MM.1S (cell line): ENCODE measurements at regions not wholly inside any gene's neighbourhood (a gene's known extent, or its start where the extent isn't known, plus 50 kb on each side); places are given as distances from the start of the nearest gene placed in this dataset.

ENCODE experiments used
- DNase-seq: peaks from one replicate; pipeline ENCODE4 v3.0.0-alpha.2; 2015
- H2AFZ ChIP-seq: fragments of 300-600 bp; sonication (generic); 2 replicates; pipeline ENCODE4 v1.6.0; 2016; ENCODE audit warnings: antibody characterized with exemption, low read length
- H3F3A ChIP-seq: fragments of 300-600 bp; sonication (generic); 2 replicates; pipeline ENCODE4 v1.6.1; 2016; ENCODE audit warnings: mild to moderate bottlenecking, antibody characterized with exemption, low read length, moderate library complexity, mixed read lengths; ENCODE audit not compliant: insufficient read depth
- H3K27ac ChIP-seq: fragments of 300-600 bp; sonication (generic); 2 replicates; pipeline ENCODE4 v1.5.1; 2016; ENCODE audit warnings: mild to moderate bottlenecking, low read length
- H3K27me3 ChIP-seq: fragments of 300-600 bp; sonication (generic); replicated peaks from 2 replicates; pipeline ENCODE4 v1.6.0; 2016; ENCODE audit warnings: low read length; ENCODE audit not compliant: insufficient read depth
- H3K36me3 ChIP-seq: fragments of 300-600 bp; sonication (generic); replicated peaks from 2 replicates; pipeline ENCODE4 v1.6.1; 2016; ENCODE audit warnings: mild to moderate bottlenecking, low read length, mixed read lengths; ENCODE audit not compliant: insufficient read depth
- H3K4me1 ChIP-seq: fragments of 300-600 bp; sonication (generic); 2 replicates; pipeline ENCODE4 v1.6.1; 2016; ENCODE audit warnings: low read length, mixed read lengths
- H3K4me2 ChIP-seq: fragments of 300-600 bp; sonication (generic); 2 replicates; pipeline ENCODE4 v1.6.0; 2016; ENCODE audit warnings: low read depth, low read length
- H3K4me3 ChIP-seq: fragments of 300-600 bp; sonication (generic); 2 replicates; pipeline ENCODE4 v1.5.1; 2016; ENCODE audit warnings: low read length, mixed read lengths
- H3K79me2 ChIP-seq: fragments of 300-600 bp; sonication (generic); 2 replicates; pipeline ENCODE4 v1.6.1; 2016; ENCODE audit warnings: mixed run types, low read length, mixed read lengths
- H3K9ac ChIP-seq: fragments of 300-600 bp; sonication (generic); 2 replicates; pipeline ENCODE4 v1.6.1; 2016; ENCODE audit warnings: low read length, mixed read lengths
- H3K9me2 ChIP-seq: fragments of 300-600 bp; sonication (generic); replicated peaks from 2 replicates; pipeline ENCODE4 v1.6.1; 2016; ENCODE audit warnings: mild to moderate bottlenecking, low read length, mixed read lengths; ENCODE audit not compliant: insufficient read depth
- H3K9me3 ChIP-seq: fragments of 300-600 bp; sonication (generic); replicated peaks from 2 replicates; pipeline ENCODE4 v1.6.1; 2016; ENCODE audit warnings: mild to moderate bottlenecking, low read length, mixed read lengths; ENCODE audit not compliant: insufficient read depth
- H4K20me1 ChIP-seq: fragments of 300-600 bp; sonication (generic); 2 replicates; pipeline ENCODE4 v1.6.1; 2016; ENCODE audit warnings: mild to moderate bottlenecking, low read length, moderate library complexity, mixed read lengths; ENCODE audit not compliant: insufficient read depth
- CTCF ChIP-seq: fragments of 300-600 bp; sonication (generic); IDR thresholded peaks from 2 replicates; pipeline ENCODE4 v1.5.1; 2016; ENCODE audit warnings: antibody characterized with exemption, low read length, mixed read lengths
- EZH2 ChIP-seq: fragments of 300-600 bp; sonication (generic); optimal IDR thresholded peaks from 2 replicates; pipeline ENCODE3; 2017; ENCODE audit warnings: low read depth, mild to moderate bottlenecking, antibody characterized with exemption, low read length, mixed read lengths
- EZH2phosphoT487 ChIP-seq: fragments of 300-600 bp; sonication (generic); IDR thresholded peaks from 2 replicates; pipeline ENCODE4 v1.6.1; 2018; ENCODE audit warnings: antibody characterized with exemption, low read length

GRCh38 chr9:107557236-107557990, 67.8 kb upstream of the KLF4 start:
- no peak overlapping the region for H3K9ac ChIP-seq
- no peak overlapping the region for H3K4me2 ChIP-seq
- no peaks in the 10 kb centered on the region for H3K79me2 ChIP-seq
- TF ChIP-seq CTCF (no peak), EZH2 (no peak), EZH2phosphoT487 (no peak)
- no peak overlapping the region for H3K27ac ChIP-seq
- H3K4me1 ChIP-seq, result no peaks in the 10 kb centered on the region
- no peaks in the 10 kb centered on the region for H3K27me3 ChIP-seq
- H3K4me3 ChIP-seq, result no peak overlapping the region
- H3K36me3 ChIP-seq, result no peaks in the 10 kb centered on the region
- H4K20me1 ChIP-seq, result no peaks in the 10 kb centered on the region
- no peak overlapping the region for H2AFZ ChIP-seq
- H3F3A ChIP-seq, result no peaks in the 10 kb centered on the region
- no peaks in the 10 kb centered on the region for H3K9me2 ChIP-seq
- no peaks in the 10 kb centered on the region for H3K9me3 ChIP-seq
- no peak for DNase-seq

GRCh38 chr9:107554636-107555035, 65.1 kb upstream of the KLF4 start:
- Histone ChIP-seq H3K9me3 (no peaks in the 10 kb centered on the region), H3K36me3 (no peaks in the 10 kb centered on the region), H3K4me3 (no peak overlapping the region), H3K9ac (no peak overlapping the region), H3K4me2 (no peak overlapping the region), H3F3A (no peaks in the 10 kb centered on the region), H3K27ac (no peak overlapping the region), H3K4me1 (no peaks in the 10 kb centered on the region), H4K20me1 (no peaks in the 10 kb centered on the region), H3K79me2 (no peaks in the 10 kb centered on the region), H3K9me2 (no peaks in the 10 kb centered on the region), H2AFZ (no peak overlapping the region), H3K27me3 (no peaks in the 10 kb centered on the region)
- TF ChIP-seq CTCF (no peak), EZH2 (no peak), EZH2phosphoT487 (no peak)
- no peak for DNase-seq

DNA sequence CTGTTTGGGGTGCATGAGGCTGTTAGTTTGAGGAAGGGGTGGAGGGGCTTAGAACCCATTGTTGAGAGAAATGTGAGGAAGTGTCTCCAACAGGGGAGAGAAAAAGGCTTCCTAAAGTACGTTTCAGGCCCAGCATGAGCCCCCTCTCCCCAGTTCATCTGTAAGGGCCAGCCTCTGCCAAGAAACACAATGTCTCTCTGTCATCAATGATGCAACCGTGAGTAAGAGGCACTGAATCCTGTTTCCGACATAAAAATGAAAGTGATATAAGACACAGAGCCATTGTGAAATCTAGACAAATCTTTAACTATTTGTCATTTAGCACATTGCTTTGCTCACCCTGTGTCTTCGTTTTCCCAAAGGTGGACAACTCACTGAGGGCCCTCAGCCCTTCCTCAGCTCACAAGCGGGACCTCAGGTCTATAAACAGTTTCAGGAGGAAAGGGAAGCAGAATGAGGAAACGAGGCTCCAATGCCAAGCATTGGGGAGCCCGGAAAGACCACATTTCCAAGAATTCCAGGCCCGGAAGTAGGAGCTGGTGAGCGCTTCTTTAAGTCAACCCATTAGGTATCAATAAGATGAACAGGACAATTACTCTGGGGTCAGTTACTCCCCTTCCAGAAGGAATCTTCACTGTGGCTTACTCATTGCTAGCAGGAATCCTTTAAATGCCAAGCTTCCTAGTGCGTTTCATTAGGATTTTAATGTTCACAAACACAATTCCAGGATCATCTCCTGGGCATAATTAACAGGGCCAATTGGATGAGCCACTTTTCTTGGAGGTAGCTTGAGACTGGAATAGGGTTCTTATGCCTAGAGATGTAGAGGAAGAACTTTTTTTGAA, 59.0 kb upstream of the KLF4 start:
- Histone ChIP-seq H3K4me2 (no peak overlapping the region), H3F3A (no peaks in the 10 kb centered on the region), H3K4me3 (no peak overlapping the region), H3K27ac (no peak overlapping the region), H3K36me3 (no peaks in the 10 kb centered on the region), H3K4me1 (no peaks in the 10 kb centered on the region), H3K79me2 (no peaks in the 10 kb centered on the region), H3K9ac (no peak overlapping the region), H2AFZ (no peak overlapping the region), H3K9me3 (no peaks in the 10 kb centered on the region), H3K27me3 (no peaks in the 10 kb centered on the region), H4K20me1 (no peaks in the 10 kb centered on the region), H3K9me2 (no peaks in the 10 kb centered on the region)
- DNase-seq, result no peak
- TF ChIP-seq CTCF (no peak), EZH2phosphoT487 (no peak), EZH2 (no peak)
